ENCODE measurements at regions not wholly inside any gene's neighbourhood (a gene's known extent, or its start where the extent isn't known, plus 50 kb on each side); places are given as distances from the start of the nearest gene placed in this dataset.

DNA sequence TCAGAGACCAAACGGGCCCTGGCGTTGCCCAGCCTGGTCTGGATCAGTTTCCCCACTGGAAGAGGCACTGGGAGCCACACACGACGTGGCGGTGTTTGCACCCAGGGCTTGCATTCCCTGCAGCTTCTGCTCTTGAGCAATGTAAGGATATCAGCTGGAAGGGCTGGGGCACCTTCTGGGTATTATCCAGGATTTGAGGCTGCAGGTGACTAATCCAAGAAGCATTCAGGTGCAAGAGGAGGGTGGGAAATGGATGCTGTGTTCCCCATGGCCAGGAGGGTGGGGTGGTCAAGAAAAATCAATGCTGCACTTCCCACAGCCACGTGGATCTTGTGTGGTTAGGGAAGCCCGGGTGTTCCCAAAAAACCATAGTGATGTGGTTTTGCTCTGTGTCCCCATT is 430.9 kb downstream of the IRX2 start:
- TF ChIP-seq POLR2A (IDR thresholded peaks at IDR 0.05) = no peak
- TF ChIP-seq, protein P1, sequence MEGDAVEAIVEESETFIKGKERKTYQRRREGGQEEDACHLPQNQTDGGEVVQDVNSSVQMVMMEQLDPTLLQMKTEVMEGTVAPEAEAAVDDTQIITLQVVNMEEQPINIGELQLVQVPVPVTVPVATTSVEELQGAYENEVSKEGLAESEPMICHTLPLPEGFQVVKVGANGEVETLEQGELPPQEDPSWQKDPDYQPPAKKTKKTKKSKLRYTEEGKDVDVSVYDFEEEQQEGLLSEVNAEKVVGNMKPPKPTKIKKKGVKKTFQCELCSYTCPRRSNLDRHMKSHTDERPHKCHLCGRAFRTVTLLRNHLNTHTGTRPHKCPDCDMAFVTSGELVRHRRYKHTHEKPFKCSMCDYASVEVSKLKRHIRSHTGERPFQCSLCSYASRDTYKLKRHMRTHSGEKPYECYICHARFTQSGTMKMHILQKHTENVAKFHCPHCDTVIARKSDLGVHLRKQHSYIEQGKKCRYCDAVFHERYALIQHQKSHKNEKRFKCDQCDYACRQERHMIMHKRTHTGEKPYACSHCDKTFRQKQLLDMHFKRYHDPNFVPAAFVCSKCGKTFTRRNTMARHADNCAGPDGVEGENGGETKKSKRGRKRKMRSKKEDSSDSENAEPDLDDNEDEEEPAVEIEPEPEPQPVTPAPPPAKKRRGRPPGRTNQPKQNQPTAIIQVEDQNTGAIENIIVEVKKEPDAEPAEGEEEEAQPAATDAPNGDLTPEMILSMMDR (IDR thresholded peaks at IDR 0.05) = no peak

Data from lower leg skin (tissue), 3 donors.